Memory B cell (primary cell): ENCODE measurements at regions not wholly inside any gene's neighbourhood (a gene's known extent, or its start where the extent isn't known, plus 50 kb on each side); places are given as distances from the start of the nearest gene placed in this dataset.

Source experiments
- ATAC-seq: fragments of 150-1000 bp; cut with Tn5 transposase; 2 replicates; pipeline ENCODE4 v1.10.0; 2021; ENCODE audit warnings: low read depth, mild to moderate bottlenecking, moderate library complexity
- DNase-seq, 2 donors: peaks; one replicate each; pipeline ENCODE4 v3.0.0; 2022; ENCODE audit warnings: low spot score in 2 of 2
- H3K27ac Mint-ChIP-seq: one replicate; pipeline ENCODE4 v1.8.0; 2022; ENCODE audit warnings: mild to moderate bottlenecking, moderate library complexity, mixed read lengths
- H3K27me3 Mint-ChIP-seq: one replicate; pipeline ENCODE4 v1.8.0; 2022; ENCODE audit warnings: mixed read lengths
- H3K36me3 Mint-ChIP-seq: one replicate; pipeline ENCODE4 v1.8.0; 2022; ENCODE audit warnings: mild to moderate bottlenecking, mixed read lengths
- H3K4me1 Mint-ChIP-seq: one replicate; pipeline ENCODE4 v1.8.0; 2022; ENCODE audit warnings: mixed read lengths
- H3K4me3 Mint-ChIP-seq: one replicate; pipeline ENCODE4 v1.8.0; 2022; ENCODE audit warnings: mild to moderate bottlenecking, moderate library complexity, mixed read lengths
- H3K9me3 Mint-ChIP-seq: one replicate; pipeline ENCODE4 v1.8.0; 2022; ENCODE audit warnings: mixed read lengths

- H3K27ac Mint-ChIP-seq, result no peak overlapping the region
- H3K4me1 Mint-ChIP-seq, result no peaks in the 10 kb centered on the region
- no peaks in the 10 kb centered on the region for H3K9me3 Mint-ChIP-seq
- H3K4me3 Mint-ChIP-seq, result no peak overlapping the region
- ATAC-seq, result no peak
- no peaks in the 10 kb centered on the region for H3K36me3 Mint-ChIP-seq
- H3K27me3 Mint-ChIP-seq, result peaks cover 10% of the 10 kb centered on the region
- DNase-seq, result no peak
Measured at GRCh38 chr2:238655198-238655860, 192.6 kb upstream of the TWIST2 start.

GRCh38 chr2:238655974-238656722, 191.7 kb upstream of the TWIST2 start:
- H3K9me3 Mint-ChIP-seq, result no peaks in the 10 kb centered on the region

DNA sequence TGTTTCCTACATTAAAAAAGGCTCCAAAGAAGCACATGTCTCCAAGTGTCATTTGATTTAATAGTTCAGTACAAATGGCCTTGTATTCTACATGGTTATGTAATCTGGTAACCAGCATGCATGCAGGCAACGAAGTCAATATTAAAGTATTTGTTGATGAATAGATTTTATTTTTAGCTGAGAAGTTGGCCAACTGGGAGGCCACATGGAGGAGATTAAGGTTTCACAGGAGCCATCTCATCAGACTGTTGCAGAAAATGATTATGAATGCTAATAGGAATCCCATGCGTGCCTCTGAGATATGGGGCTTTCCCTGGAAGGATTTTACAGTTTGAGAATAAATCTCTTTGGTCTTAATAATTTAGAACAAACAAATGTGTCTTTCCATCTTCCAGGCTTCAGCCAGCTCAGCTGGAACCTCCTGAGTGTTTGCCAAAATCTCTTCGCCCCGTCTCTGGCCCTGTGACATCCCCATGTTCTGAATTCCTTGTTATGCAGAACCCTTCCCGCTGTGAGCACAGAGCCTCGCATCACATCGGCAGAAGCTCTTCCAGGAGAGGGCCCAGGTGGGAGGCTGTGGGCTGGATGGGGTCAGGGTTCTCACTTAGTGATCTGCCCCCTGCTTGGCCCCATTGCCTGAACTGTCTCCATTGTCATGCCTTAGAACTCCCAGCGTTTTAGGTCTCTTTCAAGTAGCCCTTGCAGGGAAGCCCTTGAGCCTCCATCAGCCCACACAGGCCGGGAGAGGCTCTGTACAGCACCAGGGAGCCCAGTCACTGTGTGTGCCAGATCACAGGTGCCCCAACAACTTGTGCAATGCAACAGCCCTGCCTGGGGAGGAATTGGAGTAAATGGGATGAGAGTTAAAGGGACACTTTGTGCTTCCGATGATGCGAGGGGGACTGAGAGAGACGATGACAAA, 190.5 kb upstream of the TWIST2 start:
- Mint-ChIP-seq H3K36me3 (no peaks in the 10 kb centered on the region), H3K4me1 (no peaks in the 10 kb centered on the region), H3K4me3 (no peak overlapping the region), H3K27ac (no peak overlapping the region), H3K27me3 (peaks cover 6% of the 10 kb centered on the region), H3K9me3 (peaks cover 2% of the 10 kb centered on the region)
- DNase-seq (no peak), ATAC-seq (no peak)

More at GRCh38 chr2:238655974-238656722, 191.7 kb upstream of the TWIST2 start:
- no peaks in the 10 kb centered on the region for H3K36me3 Mint-ChIP-seq
- ATAC-seq, result no peak
- no peak overlapping the region for H3K27ac Mint-ChIP-seq
- H3K27me3 Mint-ChIP-seq, result peaks cover 6% of the 10 kb centered on the region
- no peak for DNase-seq
- H3K4me3 Mint-ChIP-seq, result no peak overlapping the region
- H3K4me1 Mint-ChIP-seq, result no peaks in the 10 kb centered on the region

DNA sequence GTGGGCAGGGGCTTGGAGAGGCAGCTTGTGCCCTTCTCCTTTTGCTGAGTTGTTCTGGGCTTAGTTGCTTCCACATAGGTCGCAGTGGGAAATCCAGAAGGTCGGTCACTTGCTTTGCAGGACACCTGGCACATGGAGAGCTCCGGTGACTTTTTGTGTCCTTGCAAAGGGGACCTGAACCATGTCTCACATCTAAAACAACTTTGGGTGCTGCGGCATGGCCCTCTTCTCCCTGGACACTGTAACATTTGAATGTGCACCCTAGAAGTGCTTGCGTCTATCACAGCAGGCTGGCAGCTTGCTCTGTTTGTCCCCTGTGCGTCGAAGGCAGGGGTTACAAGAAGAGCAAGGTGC, 189.9 kb upstream of the TWIST2 start:
- Mint-ChIP-seq H3K27ac (no peak overlapping the region), H3K27me3 (peaks cover 4% of the 10 kb centered on the region), H3K36me3 (no peaks in the 10 kb centered on the region), H3K9me3 (peaks cover 4% of the 10 kb centered on the region), H3K4me1 (no peaks in the 10 kb centered on the region), H3K4me3 (no peak overlapping the region)
- no peak for ATAC-seq
- DNase-seq, result no peak

DNA sequence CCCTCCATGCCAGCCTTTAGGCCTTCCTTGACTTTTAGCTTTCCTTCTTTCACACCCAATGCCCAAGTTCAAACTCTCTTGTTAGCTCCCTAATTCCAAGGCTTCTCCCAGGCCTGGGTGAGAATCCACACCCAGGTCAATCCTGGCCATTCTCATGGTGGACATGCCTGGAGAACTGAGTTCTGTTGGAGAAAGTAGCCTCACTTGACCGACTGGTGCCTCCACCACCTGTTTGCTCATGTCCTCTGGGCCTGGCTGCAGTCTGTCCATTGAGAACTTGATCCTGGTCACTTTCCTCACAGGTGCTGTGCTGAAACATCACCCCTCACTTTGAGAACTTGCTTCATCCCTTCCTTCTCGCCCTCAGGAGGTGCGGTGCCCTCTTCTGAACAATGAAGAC, 189.1 kb upstream of the TWIST2 start:
- no peak overlapping the region for H3K27ac Mint-ChIP-seq
- peaks cover 2% of the 10 kb centered on the region for H3K27me3 Mint-ChIP-seq
- DNase-seq (no peak), ATAC-seq (no peak)
- peaks cover under 1% of the 10 kb centered on the region for H3K36me3 Mint-ChIP-seq
- no peaks in the 10 kb centered on the region for H3K4me1 Mint-ChIP-seq
- H3K4me3 Mint-ChIP-seq, result no peak overlapping the region
- H3K9me3 Mint-ChIP-seq, result peaks cover 6% of the 10 kb centered on the region

- Mint-ChIP-seq H3K4me3 (no peak overlapping the region), H3K36me3 (peaks cover 1% of the 10 kb centered on the region), H3K9me3 (peaks cover 7% of the 10 kb centered on the region), H3K27ac (no peak overlapping the region), H3K27me3 (peaks cover 2% of the 10 kb centered on the region), H3K4me1 (no peaks in the 10 kb centered on the region)
- DNase-seq, result no peak
- no peak for ATAC-seq
Measured at GRCh38 chr2:238659231-238659630, 188.7 kb upstream of the TWIST2 start.

DNA sequence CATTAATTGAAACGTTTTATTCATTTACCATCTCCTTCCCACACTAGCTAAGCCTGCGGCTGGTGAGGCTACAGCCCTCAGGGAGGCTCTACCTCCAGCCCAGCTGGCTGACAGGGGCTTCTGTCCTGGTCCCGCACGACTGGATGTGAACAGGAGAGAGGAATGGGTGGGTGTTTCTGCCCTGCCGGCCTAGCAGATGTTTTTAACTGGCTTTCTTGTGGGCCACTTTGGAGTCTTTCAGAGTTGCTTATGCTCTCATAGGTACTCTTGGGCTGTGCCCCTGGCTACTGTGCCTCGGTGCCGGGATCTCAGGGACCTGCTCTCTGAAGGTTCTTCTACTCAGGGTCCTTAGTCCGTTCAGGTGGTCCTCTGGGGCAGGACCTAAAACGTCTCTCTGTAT, 184.3 kb upstream of the TWIST2 start:
- peaks cover 13% of the 10 kb centered on the region for H3K9me3 Mint-ChIP-seq
- H3K36me3 Mint-ChIP-seq, result peaks cover 1% of the 10 kb centered on the region
- DNase-seq, result no peak
- no peak overlapping the region for H3K4me3 Mint-ChIP-seq
- no peaks in the 10 kb centered on the region for H3K4me1 Mint-ChIP-seq
- ATAC-seq, result no peak
- H3K27ac Mint-ChIP-seq, result no peak overlapping the region
- peaks cover 3% of the 10 kb centered on the region for H3K27me3 Mint-ChIP-seq

- no peak overlapping the region for H3K27ac Mint-ChIP-seq
- no peak for ATAC-seq
Measured at GRCh38 chr2:238665919-238666318, 182.0 kb upstream of the TWIST2 start.

DNA sequence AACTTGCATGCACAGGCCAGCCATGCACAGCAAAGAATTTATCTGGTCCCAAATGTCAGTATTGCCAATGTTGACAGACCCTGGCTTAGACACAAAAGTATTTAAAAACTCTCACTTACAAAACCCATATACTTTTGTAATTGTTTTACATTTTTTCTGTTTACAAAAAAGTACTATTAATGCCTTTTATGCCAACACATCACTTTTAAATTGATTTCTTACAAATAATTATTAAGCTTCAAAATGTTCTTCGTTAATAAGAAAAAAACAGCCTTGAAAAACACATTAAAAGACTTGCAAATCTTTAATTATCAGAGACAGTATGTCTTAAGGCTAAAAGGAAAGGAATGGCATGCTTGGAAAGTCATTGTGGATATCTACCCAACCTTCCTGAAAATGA, 181.3 kb upstream of the TWIST2 start:
- Mint-ChIP-seq H3K27ac (no peak overlapping the region), H3K4me3 (no peak overlapping the region), H3K36me3 (peaks cover 1% of the 10 kb centered on the region), H3K4me1 (no peaks in the 10 kb centered on the region), H3K27me3 (peaks cover 5% of the 10 kb centered on the region), H3K9me3 (peaks cover 21% of the 10 kb centered on the region)
- ATAC-seq, result no peak
- no peak for DNase-seq

More at GRCh38 chr2:238665919-238666318, 182.0 kb upstream of the TWIST2 start:
- Mint-ChIP-seq H3K9me3 (peaks cover 21% of the 10 kb centered on the region), H3K4me1 (no peaks in the 10 kb centered on the region), H3K27me3 (peaks cover 5% of the 10 kb centered on the region), H3K36me3 (peaks cover 1% of the 10 kb centered on the region), H3K4me3 (no peak overlapping the region)
- no peak for DNase-seq

- no peak for ATAC-seq
- Mint-ChIP-seq H3K4me1 (no peaks in the 10 kb centered on the region), H3K27ac (no peak overlapping the region), H3K9me3 (peaks cover 21% of the 10 kb centered on the region), H3K4me3 (no peak overlapping the region), H3K36me3 (peaks cover 1% of the 10 kb centered on the region), H3K27me3 (peaks cover 5% of the 10 kb centered on the region)
- DNase-seq, result no peak
Measured at GRCh38 chr2:238667008-238667407, 180.9 kb upstream of the TWIST2 start.

DNA sequence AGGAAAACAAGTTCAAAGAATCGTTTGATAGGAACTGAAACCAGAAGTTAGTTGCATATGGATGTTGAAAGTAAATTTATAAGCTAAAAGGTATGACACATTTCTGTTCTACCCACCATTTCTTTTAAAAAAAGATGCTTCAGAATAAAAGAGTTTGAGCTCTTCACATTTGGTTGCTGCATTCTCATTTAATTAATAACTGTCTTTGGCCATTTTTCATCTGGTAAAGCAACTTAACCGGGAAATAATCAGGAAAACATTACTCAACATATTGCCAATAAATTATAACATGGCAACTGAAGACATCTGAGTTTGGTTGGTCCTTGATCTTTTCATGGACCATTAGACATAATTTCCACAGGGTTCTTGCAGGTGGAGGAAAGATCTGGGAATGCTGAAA, 180.2 kb upstream of the TWIST2 start:
- H3K4me3 Mint-ChIP-seq, result no peak overlapping the region
- peaks cover 26% of the 10 kb centered on the region for H3K9me3 Mint-ChIP-seq
- ATAC-seq (no peak), DNase-seq (no peak)
- H3K27me3 Mint-ChIP-seq, result peaks cover 6% of the 10 kb centered on the region
- no peaks in the 10 kb centered on the region for H3K4me1 Mint-ChIP-seq
- no peak overlapping the region for H3K27ac Mint-ChIP-seq
- H3K36me3 Mint-ChIP-seq, result peaks cover 3% of the 10 kb centered on the region

- peaks cover 6% of the 10 kb centered on the region for H3K27me3 Mint-ChIP-seq
- ATAC-seq, result no peak
- H3K4me3 Mint-ChIP-seq, result no peak overlapping the region
- H3K9me3 Mint-ChIP-seq, result peaks cover 23% of the 10 kb centered on the region
- H3K27ac Mint-ChIP-seq, result no peak overlapping the region
- no peaks in the 10 kb centered on the region for H3K4me1 Mint-ChIP-seq
- H3K36me3 Mint-ChIP-seq, result peaks cover 3% of the 10 kb centered on the region
- no peak for DNase-seq
Measured at GRCh38 chr2:238668426-238668825, 179.5 kb upstream of the TWIST2 start.

DNA sequence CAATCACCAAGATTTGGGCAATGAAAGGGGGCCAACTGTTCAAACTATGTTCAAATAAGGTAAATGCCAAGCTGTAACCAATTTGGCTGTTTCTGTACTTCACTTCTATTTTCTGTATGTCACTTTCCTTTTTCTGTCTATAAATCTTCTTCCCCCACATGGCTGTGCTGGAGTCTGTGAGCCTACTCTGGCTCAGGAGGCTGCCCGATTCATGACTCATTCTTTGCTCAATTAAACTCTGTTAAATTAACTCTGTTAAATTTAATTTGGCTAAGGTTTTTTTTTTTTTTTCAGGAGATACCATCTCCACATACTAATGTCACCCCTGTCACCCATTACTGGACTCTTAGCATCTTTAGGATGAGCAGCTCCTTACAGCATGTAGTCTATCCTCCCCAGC, 178.8 kb upstream of the TWIST2 start:
- DNase-seq, result no peak
- no peak overlapping the region for H3K4me3 Mint-ChIP-seq
- peaks cover 2% of the 10 kb centered on the region for H3K36me3 Mint-ChIP-seq
- no peaks in the 10 kb centered on the region for H3K4me1 Mint-ChIP-seq
- H3K27ac Mint-ChIP-seq, result no peak overlapping the region
- ATAC-seq, result no peak
- H3K27me3 Mint-ChIP-seq, result peaks cover 6% of the 10 kb centered on the region
- H3K9me3 Mint-ChIP-seq, result peaks cover 20% of the 10 kb centered on the region

GRCh38 chr2:238669581-238670080, 178.3 kb upstream of the TWIST2 start:
- no peaks in the 10 kb centered on the region for H3K4me1 Mint-ChIP-seq
- peaks cover 20% of the 10 kb centered on the region for H3K9me3 Mint-ChIP-seq
- ATAC-seq (no peak), DNase-seq (no peak)
- no peak overlapping the region for H3K27ac Mint-ChIP-seq
- peaks cover 6% of the 10 kb centered on the region for H3K27me3 Mint-ChIP-seq
- H3K36me3 Mint-ChIP-seq, result peaks cover 2% of the 10 kb centered on the region
- no peak overlapping the region for H3K4me3 Mint-ChIP-seq
